WI38 (cell line): ENCODE measurements at regions not wholly inside any gene's neighbourhood (a gene's known extent, or its start where the extent isn't known, plus 50 kb on each side); places are given as distances from the start of the nearest gene placed in this dataset.

ENCODE experiments used
- H3K4me3 ChIP-seq: 2 replicates; pipeline ENCODE4 v1.5.1; 2011; ENCODE audit warnings: low read depth, mild to moderate bottlenecking, control low read depth, low read length
- TF ChIP-seq, protein P1 (sequence below): IDR thresholded peaks from 2 replicates; pipeline ENCODE4 v1.5.1; 2012; ENCODE audit warnings: low read depth, mild to moderate bottlenecking, control low read depth, low read length

- TF ChIP-seq, protein P1, sequence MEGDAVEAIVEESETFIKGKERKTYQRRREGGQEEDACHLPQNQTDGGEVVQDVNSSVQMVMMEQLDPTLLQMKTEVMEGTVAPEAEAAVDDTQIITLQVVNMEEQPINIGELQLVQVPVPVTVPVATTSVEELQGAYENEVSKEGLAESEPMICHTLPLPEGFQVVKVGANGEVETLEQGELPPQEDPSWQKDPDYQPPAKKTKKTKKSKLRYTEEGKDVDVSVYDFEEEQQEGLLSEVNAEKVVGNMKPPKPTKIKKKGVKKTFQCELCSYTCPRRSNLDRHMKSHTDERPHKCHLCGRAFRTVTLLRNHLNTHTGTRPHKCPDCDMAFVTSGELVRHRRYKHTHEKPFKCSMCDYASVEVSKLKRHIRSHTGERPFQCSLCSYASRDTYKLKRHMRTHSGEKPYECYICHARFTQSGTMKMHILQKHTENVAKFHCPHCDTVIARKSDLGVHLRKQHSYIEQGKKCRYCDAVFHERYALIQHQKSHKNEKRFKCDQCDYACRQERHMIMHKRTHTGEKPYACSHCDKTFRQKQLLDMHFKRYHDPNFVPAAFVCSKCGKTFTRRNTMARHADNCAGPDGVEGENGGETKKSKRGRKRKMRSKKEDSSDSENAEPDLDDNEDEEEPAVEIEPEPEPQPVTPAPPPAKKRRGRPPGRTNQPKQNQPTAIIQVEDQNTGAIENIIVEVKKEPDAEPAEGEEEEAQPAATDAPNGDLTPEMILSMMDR, result no peak
- H3K4me3 ChIP-seq, result no peak overlapping the region
Measured at GRCh38 chr3:176942305-176942704, 255.0 kb downstream of the TBL1XR1 start.

DNA sequence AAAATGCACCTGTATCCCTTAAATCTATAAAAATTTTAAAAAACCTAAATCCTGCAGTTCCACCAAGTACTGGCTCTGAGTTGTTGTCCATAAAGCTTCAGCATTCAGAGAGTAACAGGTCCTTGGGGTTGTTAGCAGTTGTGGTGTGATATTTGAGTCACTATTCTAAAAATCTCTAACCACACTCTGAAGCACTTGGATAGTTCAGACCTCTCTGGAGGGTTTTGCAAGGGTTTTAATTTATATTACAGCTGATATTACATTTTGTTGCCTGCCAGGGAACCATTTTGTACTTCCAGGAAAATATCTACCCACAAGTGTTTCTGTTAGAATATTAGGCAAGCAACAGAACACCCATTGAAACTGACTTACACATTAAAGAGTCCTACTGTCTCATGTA, 255.6 kb downstream of the TBL1XR1 start:
- TF ChIP-seq, protein P1, result no peak
- H3K4me3 ChIP-seq, result no peak overlapping the region

DNA sequence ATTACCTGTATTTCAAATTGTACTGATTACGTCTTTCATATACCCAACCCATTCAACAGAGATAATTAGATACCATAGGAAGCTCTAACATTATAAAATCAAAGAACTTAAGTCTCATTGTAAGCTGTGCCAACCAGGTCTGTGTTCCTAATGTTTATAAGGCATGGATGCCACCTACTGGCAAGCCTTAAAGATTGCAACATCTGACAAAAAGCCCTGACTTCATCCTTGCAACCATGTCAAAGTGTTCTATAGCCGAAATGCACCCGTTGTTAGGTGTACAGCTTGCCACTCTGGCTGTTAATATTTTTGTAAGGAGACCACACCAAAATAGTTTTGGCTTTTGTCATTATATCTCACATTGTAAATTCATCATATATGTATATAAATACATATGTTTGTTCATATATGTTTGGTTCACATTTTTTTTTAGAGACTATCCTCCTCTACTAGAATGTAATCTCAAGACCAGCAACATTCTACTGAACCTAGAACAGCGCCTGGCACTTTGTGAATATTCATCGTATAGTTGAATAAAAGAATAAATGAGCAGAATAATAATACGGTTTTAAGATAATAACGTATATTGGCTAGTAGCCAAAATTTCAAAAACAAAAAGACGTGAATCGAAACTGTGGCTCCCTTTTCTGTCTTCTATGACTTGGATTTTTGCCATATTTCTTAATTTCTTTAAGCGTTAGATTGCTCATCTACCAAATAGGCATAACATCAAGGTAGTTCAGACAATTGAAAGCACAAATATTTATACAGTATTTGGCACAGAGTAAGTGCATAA, 258.1 kb downstream of the TBL1XR1 start:
- H3K4me3 ChIP-seq, result no peak overlapping the region
- TF ChIP-seq, protein P1, result peak; percentile 60

GRCh38 chr3:176937994-176938393, 259.3 kb downstream of the TBL1XR1 start:
- TF ChIP-seq, protein P1, result no peak
- H3K4me3 ChIP-seq, result no peak overlapping the region

- TF ChIP-seq, protein P1, result no peak
- H3K4me3 ChIP-seq, result no peak overlapping the region
Measured at GRCh38 chr3:176937541-176937940, 259.7 kb downstream of the TBL1XR1 start.

DNA sequence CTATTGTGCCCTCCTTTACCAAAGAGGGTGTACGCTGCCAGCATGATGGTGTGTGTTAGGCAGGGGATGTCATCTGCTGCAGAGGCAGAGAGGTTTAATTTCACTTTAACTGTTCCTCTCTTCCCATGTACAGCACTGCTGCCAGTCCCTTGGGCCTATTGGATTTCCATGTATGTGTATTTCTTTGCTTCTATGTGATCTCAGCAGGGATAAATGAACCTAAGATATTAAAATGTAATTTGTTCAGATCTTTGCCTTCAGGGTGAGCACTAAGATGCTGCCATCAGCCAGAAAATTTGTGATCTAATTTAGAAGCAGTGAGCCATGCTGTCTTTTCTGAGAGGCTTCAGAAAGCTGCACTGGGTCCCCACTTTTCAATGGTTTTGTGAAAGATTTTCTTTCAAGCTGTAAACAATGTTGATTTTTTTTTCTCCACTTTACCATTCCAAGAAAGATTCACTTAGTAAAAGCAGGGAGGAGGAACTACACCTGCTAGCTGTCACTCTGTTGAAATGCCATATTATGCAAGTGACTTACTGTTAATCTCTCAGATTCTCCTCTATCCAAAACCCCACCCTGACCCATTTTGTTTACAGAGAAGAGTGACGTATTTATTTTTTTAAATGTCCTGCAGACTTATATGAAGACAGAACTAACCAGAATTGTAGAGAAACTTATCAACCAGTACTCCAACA, 261.9 kb downstream of the TBL1XR1 start:
- H3K4me3 ChIP-seq, result no peak overlapping the region
- TF ChIP-seq, protein P1, result no peak

DNA sequence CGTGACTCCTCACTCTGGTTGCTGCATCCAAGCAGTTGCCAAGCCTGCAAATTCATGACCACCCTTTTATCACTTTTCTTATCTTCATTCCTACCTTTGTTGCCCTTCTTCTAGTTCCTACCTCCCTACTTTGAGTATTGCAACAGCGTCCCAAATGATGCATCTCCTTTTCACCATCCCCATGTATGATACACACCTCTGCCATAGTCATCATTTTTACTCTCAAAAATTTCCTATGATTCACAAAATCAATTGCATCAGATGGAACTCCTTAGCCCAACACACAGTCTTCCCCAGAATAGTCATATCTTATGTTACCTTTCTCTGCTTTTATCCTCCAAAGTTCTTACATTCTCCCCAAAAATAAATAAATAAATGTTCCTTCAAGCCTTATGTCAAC, 262.6 kb downstream of the TBL1XR1 start:
- H3K4me3 ChIP-seq, result no peak overlapping the region
- TF ChIP-seq, protein P1, result no peak
